ENCODE measurements at regions not wholly inside any gene's neighbourhood (a gene's known extent, or its start where the extent isn't known, plus 50 kb on each side); places are given as distances from the start of the nearest gene placed in this dataset.

DNA sequence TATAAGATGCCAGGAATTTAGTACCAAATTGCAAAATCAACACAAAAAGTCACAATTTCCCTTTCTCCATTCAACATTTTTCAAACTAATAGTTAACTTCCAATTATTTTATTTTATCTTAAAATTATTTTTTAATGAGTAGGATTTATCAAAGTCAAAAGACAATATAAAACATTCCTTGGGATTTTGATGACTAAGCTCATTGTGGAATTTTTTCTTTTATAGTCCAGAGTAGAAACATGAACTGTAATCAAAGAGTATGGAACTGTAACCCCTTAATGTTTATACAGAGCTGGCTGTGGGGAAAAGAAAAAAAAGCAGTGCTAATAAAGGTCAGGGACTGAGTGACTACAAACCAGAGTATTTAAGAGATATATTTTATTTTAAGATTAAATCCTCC is 368.6 kb upstream of the CPXCR1 start:
- TF ChIP-seq, protein P1, sequence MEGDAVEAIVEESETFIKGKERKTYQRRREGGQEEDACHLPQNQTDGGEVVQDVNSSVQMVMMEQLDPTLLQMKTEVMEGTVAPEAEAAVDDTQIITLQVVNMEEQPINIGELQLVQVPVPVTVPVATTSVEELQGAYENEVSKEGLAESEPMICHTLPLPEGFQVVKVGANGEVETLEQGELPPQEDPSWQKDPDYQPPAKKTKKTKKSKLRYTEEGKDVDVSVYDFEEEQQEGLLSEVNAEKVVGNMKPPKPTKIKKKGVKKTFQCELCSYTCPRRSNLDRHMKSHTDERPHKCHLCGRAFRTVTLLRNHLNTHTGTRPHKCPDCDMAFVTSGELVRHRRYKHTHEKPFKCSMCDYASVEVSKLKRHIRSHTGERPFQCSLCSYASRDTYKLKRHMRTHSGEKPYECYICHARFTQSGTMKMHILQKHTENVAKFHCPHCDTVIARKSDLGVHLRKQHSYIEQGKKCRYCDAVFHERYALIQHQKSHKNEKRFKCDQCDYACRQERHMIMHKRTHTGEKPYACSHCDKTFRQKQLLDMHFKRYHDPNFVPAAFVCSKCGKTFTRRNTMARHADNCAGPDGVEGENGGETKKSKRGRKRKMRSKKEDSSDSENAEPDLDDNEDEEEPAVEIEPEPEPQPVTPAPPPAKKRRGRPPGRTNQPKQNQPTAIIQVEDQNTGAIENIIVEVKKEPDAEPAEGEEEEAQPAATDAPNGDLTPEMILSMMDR (IDR thresholded peaks at IDR 0.05; ENCODE audit: insufficient read depth, low read depth, low read length), result no peak
- no peak for TF ChIP-seq EZH2 (IDR thresholded peaks at IDR 0.05; ENCODE audit: insufficient read depth, low read length)

Data from astrocyte (in vitro differentiated cells and primary cell).